ENCODE measurements at regions not wholly inside any gene's neighbourhood (a gene's known extent, or its start where the extent isn't known, plus 50 kb on each side); places are given as distances from the start of the nearest gene placed in this dataset.

- TF ChIP-seq CTCF (conservative IDR thresholded peaks at IDR 0.05; ENCODE audit: low read length): no peak
- TF ChIP-seq EZH2phosphoT487 (IDR thresholded peaks at IDR 0.05; ENCODE audit: borderline replicate concordance, low read depth, low read length): no peak
Measured at GRCh38 chr9:90469865-90470387, 172.7 kb downstream of the DIRAS2 start.

Data from OCI-LY7 (cell line).